Breast epithelium (tissue), 4 donors: ENCODE measurements at regions not wholly inside any gene's neighbourhood (a gene's known extent, or its start where the extent isn't known, plus 50 kb on each side); places are given as distances from the start of the nearest gene placed in this dataset.

Experiments
- DNase-seq, 2 donors: peaks; one replicate each; pipeline ENCODE4 v3.0.0-alpha.2; 2019; ENCODE audit warnings: low spot score in 2 of 2
- H3K27ac ChIP-seq, 2 donors: fragments of 200-600 bp; sonication (generic) in 1 of 2; one replicate each; pipeline ENCODE4 v1.5.1; 2016 to 2019; ENCODE audit warnings: mild to moderate bottlenecking in 1 of 2
- H3K27me3 ChIP-seq, 2 donors: fragments of 200-600 bp; sonication (generic) in 1 of 2; one replicate each; pipeline versions ENCODE4 v1.5.1 to v1.6.0; 2017 to 2019; ENCODE audit warnings: control low read depth in 1 of 2, mild to moderate bottlenecking in 1 of 2
- H3K36me3 ChIP-seq: fragments of 200-600 bp; one replicate; pipeline ENCODE4 v1.5.1; 2019
- H3K4me1 ChIP-seq, 2 donors: fragments of 200-600 bp; sonication (generic); one replicate each; pipeline ENCODE4 v1.5.1; 2016 to 2019; ENCODE audit warnings: control low read depth in 1 of 2
- H3K4me3 ChIP-seq, 3 donors: fragments of 200-600 bp; sonication (generic); 1 replicate in 2 of 3; 2 replicates in 1 of 3; pipeline ENCODE4 v1.5.1; 2016 to 2019; ENCODE audit warnings: mild to moderate bottlenecking in 3 of 3, moderate library complexity in 2 of 3
- H3K9me3 ChIP-seq, 2 donors: fragments of 200-600 bp; sonication (generic) in 1 of 2; one replicate each; pipeline ENCODE4 v1.5.1; 2016 to 2019; ENCODE audit warnings: control low read depth in 1 of 2
- POLR2A ChIP-seq: fragments of 450-650 bp; IDR thresholded peaks from one replicate; pipeline ENCODE4 v1.6.1; 2016; ENCODE audit warnings: antibody characterized with exemption, mild to moderate bottlenecking, moderate library complexity
- POLR2AphosphoS5 ChIP-seq, 3 donors: sonication (generic); formaldehyde crosslinking; IDR thresholded peaks; one replicate each; pipeline ENCODE4 v1.6.1; 2017; ENCODE audit warnings: antibody characterized with exemption in 3 of 3
- intact Hi-C: fragments of 100-400 bp; cut with DNase I; formaldehyde crosslinking; loops from one replicate; pipeline ENCODE4 v1.15.1; 2023; ENCODE audit warnings: low total_unique reads
- TF ChIP-seq, protein P1 (sequence below), 3 donors: fragments of 450-650 bp; IDR thresholded peaks; one replicate each; pipeline ENCODE4 v1.5.1; 2016 to 2017; ENCODE audit warnings: antibody characterized with exemption in 3 of 3, mild to moderate bottlenecking in 3 of 3, moderate library complexity in 3 of 3

- intact Hi-C loops = no loop called here
- Histone ChIP-seq H3K36me3 (no peaks in the 10 kb centered on the region), H3K4me1 (no peaks in the 10 kb centered on the region), H3K9me3 (no peaks in the 10 kb centered on the region), H3K27ac (no peak overlapping the region), H3K4me3 (no peak overlapping the region), H3K27me3 (no peaks in the 10 kb centered on the region)
- TF ChIP-seq POLR2A (no peak), POLR2AphosphoS5 (IDR thresholded peaks at IDR 0.05) (no peak)
- TF ChIP-seq, protein P1, sequence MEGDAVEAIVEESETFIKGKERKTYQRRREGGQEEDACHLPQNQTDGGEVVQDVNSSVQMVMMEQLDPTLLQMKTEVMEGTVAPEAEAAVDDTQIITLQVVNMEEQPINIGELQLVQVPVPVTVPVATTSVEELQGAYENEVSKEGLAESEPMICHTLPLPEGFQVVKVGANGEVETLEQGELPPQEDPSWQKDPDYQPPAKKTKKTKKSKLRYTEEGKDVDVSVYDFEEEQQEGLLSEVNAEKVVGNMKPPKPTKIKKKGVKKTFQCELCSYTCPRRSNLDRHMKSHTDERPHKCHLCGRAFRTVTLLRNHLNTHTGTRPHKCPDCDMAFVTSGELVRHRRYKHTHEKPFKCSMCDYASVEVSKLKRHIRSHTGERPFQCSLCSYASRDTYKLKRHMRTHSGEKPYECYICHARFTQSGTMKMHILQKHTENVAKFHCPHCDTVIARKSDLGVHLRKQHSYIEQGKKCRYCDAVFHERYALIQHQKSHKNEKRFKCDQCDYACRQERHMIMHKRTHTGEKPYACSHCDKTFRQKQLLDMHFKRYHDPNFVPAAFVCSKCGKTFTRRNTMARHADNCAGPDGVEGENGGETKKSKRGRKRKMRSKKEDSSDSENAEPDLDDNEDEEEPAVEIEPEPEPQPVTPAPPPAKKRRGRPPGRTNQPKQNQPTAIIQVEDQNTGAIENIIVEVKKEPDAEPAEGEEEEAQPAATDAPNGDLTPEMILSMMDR (IDR thresholded peaks at IDR 0.05) = no peak
- no peak for DNase-seq
Measured at GRCh38 chr1:178612261-178612660, 99.4 kb downstream of the TEX35 start.

DNA sequence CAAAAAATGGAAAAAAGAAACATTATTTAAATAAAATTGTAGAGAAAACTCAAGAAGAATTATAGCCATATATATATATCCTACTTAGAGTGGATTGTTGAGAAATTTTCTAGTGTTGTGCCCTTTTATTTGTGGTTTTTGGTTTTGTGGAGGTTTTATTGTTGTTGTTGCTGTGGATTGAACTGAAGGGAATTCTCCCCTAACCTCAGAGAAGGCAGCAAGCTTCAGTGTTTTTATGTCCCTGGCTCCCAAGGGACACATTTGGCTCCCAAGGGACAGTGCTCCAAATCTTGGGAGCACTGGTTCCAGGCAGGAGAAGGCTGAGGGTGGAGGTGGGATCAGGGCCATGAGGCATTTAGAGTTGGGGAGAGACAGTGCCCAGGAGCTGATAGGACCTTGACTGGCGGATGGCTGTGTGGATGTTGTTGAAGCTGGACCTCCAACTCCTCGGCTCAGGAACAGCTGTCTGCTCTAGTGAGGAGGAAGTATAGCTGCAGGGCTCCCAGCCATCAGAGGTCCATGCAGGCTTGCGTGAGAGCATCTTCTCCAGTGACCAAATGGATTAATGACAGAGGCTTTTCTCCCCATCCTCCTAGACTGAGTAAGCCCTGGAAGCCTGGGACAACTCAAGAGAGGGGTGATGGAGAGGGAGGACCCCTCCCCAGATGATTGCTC, 100.5 kb downstream of the TEX35 start:
- DNase-seq = no peak
- Histone ChIP-seq H3K36me3 (no peaks in the 10 kb centered on the region), H3K27me3 (no peaks in the 10 kb centered on the region), H3K4me3 (no peak overlapping the region), H3K27ac (no peak overlapping the region), H3K4me1 (no peaks in the 10 kb centered on the region), H3K9me3 (no peaks in the 10 kb centered on the region)
- intact Hi-C loops = no loop called here
- TF ChIP-seq POLR2A (no peak), POLR2AphosphoS5 (IDR thresholded peaks at IDR 0.05) (no peak)
- TF ChIP-seq, protein P1 (IDR thresholded peaks at IDR 0.05) = no peak

DNA sequence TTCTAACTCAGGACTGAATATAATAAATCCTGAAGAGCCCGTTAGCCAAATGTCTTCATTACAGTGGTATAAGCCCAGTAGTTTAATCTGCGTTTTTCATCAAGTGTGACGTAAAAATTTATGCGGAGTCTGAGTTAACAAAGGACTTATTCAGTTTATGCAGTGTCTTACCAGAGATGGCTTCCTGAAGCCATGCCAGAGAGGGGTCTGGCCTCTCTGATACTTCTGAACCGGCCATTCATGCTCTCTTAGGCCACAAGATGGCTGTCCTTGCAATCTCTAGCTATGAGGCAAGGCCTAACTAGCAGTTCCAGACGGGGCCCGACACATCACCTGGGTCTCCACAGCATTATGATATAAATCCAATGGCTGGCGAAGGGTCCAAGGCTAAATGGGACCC, 101.4 kb downstream of the TEX35 start:
- no peak for DNase-seq
- no peak for TF ChIP-seq POLR2A
- no peak for TF ChIP-seq POLR2AphosphoS5 (IDR thresholded peaks at IDR 0.05)
- TF ChIP-seq, protein P1 (IDR thresholded peaks at IDR 0.05) = no peak
- no peaks in the 10 kb centered on the region for H3K27me3 ChIP-seq
- no peak overlapping the region for H3K4me3 ChIP-seq
- H3K27ac ChIP-seq = no peak overlapping the region
- no peaks in the 10 kb centered on the region for H3K9me3 ChIP-seq
- intact Hi-C loops = no loop called here
- H3K36me3 ChIP-seq = no peaks in the 10 kb centered on the region
- no peaks in the 10 kb centered on the region for H3K4me1 ChIP-seq

- TF ChIP-seq POLR2AphosphoS5 (IDR thresholded peaks at IDR 0.05) = no peak
- TF ChIP-seq, protein P1 (IDR thresholded peaks at IDR 0.05) = no peak
- no peak for TF ChIP-seq POLR2A
- Histone ChIP-seq H3K36me3 (no peaks in the 10 kb centered on the region), H3K4me1 (no peaks in the 10 kb centered on the region), H3K9me3 (no peaks in the 10 kb centered on the region), H3K4me3 (no peak overlapping the region), H3K27me3 (no peaks in the 10 kb centered on the region), H3K27ac (no peak overlapping the region)
- intact Hi-C loops = no loop called here
- DNase-seq = no peak
Measured at GRCh38 chr1:178619042-178619927, 105.8 kb upstream of the RALGPS2 start.
